ENCODE measurements at regions not wholly inside any gene's neighbourhood (a gene's known extent, or its start where the extent isn't known, plus 50 kb on each side); places are given as distances from the start of the nearest gene placed in this dataset.

DNA sequence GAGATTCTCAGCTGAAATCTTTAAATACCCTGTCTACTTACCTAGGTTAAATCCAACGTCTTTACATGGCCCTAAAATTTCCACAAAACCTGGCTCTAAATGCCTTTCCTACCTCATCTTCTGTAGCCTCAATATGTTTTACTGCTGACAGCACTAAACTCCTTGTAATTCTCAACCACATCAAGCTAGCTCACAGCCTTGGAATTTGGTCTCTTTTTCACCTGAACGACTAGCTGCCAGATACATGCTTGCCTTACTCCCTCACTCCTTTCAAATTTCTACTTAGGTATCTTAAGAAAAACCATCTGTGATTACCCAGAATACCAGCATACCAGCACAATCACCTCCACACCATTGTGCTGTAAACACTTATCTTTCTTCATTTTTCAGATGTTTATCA, 635.6 kb upstream of the PCDH10 start:
- intact Hi-C loops (cut with micrococcal nuclease; ENCODE audit: unreplicated experiment): no loop called here
- no peaks in the 10 kb centered on the region for H3K27me3 ChIP-seq (replicated peaks; ENCODE audit: insufficient read depth, low read depth, low read length, poor library complexity)
- no TSS peak for BruUV-seq (replicated peaks)
- H3K9me3 ChIP-seq (ENCODE audit: low read depth, low read length, poor library complexity, severe bottlenecking): no peaks in the 10 kb centered on the region
- no peak for TF ChIP-seq EZH2 (IDR thresholded peaks at IDR 0.05; ENCODE audit: borderline replicate concordance, low read depth, low read length, poor library complexity, severe bottlenecking)
- TF ChIP-seq, protein P1, sequence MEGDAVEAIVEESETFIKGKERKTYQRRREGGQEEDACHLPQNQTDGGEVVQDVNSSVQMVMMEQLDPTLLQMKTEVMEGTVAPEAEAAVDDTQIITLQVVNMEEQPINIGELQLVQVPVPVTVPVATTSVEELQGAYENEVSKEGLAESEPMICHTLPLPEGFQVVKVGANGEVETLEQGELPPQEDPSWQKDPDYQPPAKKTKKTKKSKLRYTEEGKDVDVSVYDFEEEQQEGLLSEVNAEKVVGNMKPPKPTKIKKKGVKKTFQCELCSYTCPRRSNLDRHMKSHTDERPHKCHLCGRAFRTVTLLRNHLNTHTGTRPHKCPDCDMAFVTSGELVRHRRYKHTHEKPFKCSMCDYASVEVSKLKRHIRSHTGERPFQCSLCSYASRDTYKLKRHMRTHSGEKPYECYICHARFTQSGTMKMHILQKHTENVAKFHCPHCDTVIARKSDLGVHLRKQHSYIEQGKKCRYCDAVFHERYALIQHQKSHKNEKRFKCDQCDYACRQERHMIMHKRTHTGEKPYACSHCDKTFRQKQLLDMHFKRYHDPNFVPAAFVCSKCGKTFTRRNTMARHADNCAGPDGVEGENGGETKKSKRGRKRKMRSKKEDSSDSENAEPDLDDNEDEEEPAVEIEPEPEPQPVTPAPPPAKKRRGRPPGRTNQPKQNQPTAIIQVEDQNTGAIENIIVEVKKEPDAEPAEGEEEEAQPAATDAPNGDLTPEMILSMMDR (conservative IDR thresholded peaks at IDR 0.05; ENCODE audit: low read depth, low read length): no peak
- H3K4me3 ChIP-seq (ENCODE audit: low read depth, low read length, poor library complexity, severe bottlenecking): no peak overlapping the region
- ChIA-PET CTCF (no interaction called here), POLR2A (ENCODE audit: low non-redundant PET) (no interaction called here)
- H3K36me3 ChIP-seq (ENCODE audit: insufficient read depth, low read length, poor library complexity, severe bottlenecking): no peaks in the 10 kb centered on the region
- H3K27ac ChIP-seq (ENCODE audit: low read depth, low read length, poor library complexity, severe bottlenecking): no peak overlapping the region
- peaks cover 7% of the 10 kb centered on the region for H3K4me1 ChIP-seq (ENCODE audit: insufficient read depth, low read length, poor library complexity, severe bottlenecking)
- no peak for DNase-seq (ENCODE audit: low spot score)

GRCh38 chr4:132526652-132527051, 622.4 kb upstream of the PCDH10 start:
- no peak overlapping the region for H3K4me3 ChIP-seq (ENCODE audit: low read depth, low read length, poor library complexity, severe bottlenecking)
- BruUV-seq (replicated peaks): no TSS peak
- CTCF ChIA-PET: no interaction called here
- no peaks in the 10 kb centered on the region for H3K9me3 ChIP-seq (ENCODE audit: low read depth, low read length, poor library complexity, severe bottlenecking)
- H3K27me3 ChIP-seq (replicated peaks; ENCODE audit: insufficient read depth, low read depth, low read length, poor library complexity): no peaks in the 10 kb centered on the region
- POLR2A ChIA-PET (ENCODE audit: low non-redundant PET): no interaction called here
- H3K27ac ChIP-seq (ENCODE audit: low read depth, low read length, poor library complexity, severe bottlenecking): no peak overlapping the region
- no peak for DNase-seq (ENCODE audit: low spot score)
- H3K4me1 ChIP-seq (ENCODE audit: insufficient read depth, low read length, poor library complexity, severe bottlenecking): no peaks in the 10 kb centered on the region
- TF ChIP-seq EZH2 (IDR thresholded peaks at IDR 0.05; ENCODE audit: borderline replicate concordance, low read depth, low read length, poor library complexity, severe bottlenecking): no peak
- TF ChIP-seq, protein P1 (conservative IDR thresholded peaks at IDR 0.05; ENCODE audit: low read depth, low read length): no peak
- intact Hi-C loops (cut with micrococcal nuclease; ENCODE audit: unreplicated experiment): no loop called here
- no peaks in the 10 kb centered on the region for H3K36me3 ChIP-seq (ENCODE audit: insufficient read depth, low read length, poor library complexity, severe bottlenecking)

DNA sequence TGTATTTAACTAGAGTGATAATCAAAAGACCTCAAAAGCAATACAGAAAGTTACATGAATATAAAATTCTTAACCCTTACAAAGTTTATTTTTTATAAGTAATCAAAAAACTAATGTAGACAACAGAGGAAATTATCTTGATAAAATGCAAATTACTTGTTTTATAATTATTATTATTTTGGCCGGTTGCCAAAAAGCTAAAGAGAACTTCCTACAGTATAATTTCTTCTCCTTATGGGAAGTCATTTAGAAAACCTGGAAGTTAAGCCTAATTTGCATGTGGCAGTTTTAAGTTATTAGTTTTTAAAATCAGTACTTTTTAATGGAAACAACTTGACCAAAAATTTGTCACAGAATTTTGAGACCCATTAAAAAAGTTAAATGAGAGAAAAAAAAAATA, 621.3 kb upstream of the PCDH10 start:
- no peak for TF ChIP-seq EZH2 (IDR thresholded peaks at IDR 0.05; ENCODE audit: borderline replicate concordance, low read depth, low read length, poor library complexity, severe bottlenecking)
- TF ChIP-seq, protein P1 (conservative IDR thresholded peaks at IDR 0.05; ENCODE audit: low read depth, low read length): no peak
- intact Hi-C loops (cut with micrococcal nuclease; ENCODE audit: unreplicated experiment): no loop called here
- CTCF ChIA-PET: no interaction called here

More for the DNA sequence above, 621.3 kb upstream of the PCDH10 start:
- no peak for DNase-seq (ENCODE audit: low spot score)
- no peak overlapping the region for H3K4me3 ChIP-seq (ENCODE audit: low read depth, low read length, poor library complexity, severe bottlenecking)
- no peaks in the 10 kb centered on the region for H3K9me3 ChIP-seq (ENCODE audit: low read depth, low read length, poor library complexity, severe bottlenecking)
- H3K36me3 ChIP-seq (ENCODE audit: insufficient read depth, low read length, poor library complexity, severe bottlenecking): no peaks in the 10 kb centered on the region
- no peaks in the 10 kb centered on the region for H3K27me3 ChIP-seq (replicated peaks; ENCODE audit: insufficient read depth, low read depth, low read length, poor library complexity)
- BruUV-seq (replicated peaks): no TSS peak
- POLR2A ChIA-PET (ENCODE audit: low non-redundant PET): no interaction called here
- no peaks in the 10 kb centered on the region for H3K4me1 ChIP-seq (ENCODE audit: insufficient read depth, low read length, poor library complexity, severe bottlenecking)
- H3K27ac ChIP-seq (ENCODE audit: low read depth, low read length, poor library complexity, severe bottlenecking): no peak overlapping the region
